Ammon's horn (tissue), 1 donor: ENCODE measurements at regions not wholly inside any gene's neighbourhood (a gene's known extent, or its start where the extent isn't known, plus 50 kb on each side); places are given as distances from the start of the nearest gene placed in this dataset.

Source experiments
- DNase-seq: peaks from one replicate; pipeline ENCODE4 v3.0.0-alpha.2; 2016; ENCODE audit warnings: low spot score

- peak; percentile 43 for DNase-seq
Observed at GRCh38 chr18:24734058-24734457, 273.6 kb downstream of the HRH4 start.

GRCh38 chr18:24735624-24736231, 275.3 kb downstream of the HRH4 start:
- DNase-seq, result no peak

GRCh38 chr18:24736662-24737330, 276.4 kb downstream of the HRH4 start:
- no peak for DNase-seq

GRCh38 chr18:24740829-24741228, 280.4 kb downstream of the HRH4 start:
- DNase-seq, result no peak

- DNase-seq, result no peak
Observed at GRCh38 chr18:24741321-24741720, 280.9 kb downstream of the HRH4 start.

- DNase-seq, result no peak
Observed at GRCh38 chr18:24741965-24742724, 281.7 kb downstream of the HRH4 start.

- no peak for DNase-seq
Observed at GRCh38 chr18:24754583-24755253, 294.3 kb downstream of the HRH4 start.

- no peak for DNase-seq
Observed at GRCh38 chr18:24756385-24756784, 295.9 kb downstream of the HRH4 start.

GRCh38 chr18:24757134-24757533, 296.7 kb downstream of the HRH4 start:
- DNase-seq, result no peak

GRCh38 chr18:24761765-24762164, 301.3 kb downstream of the HRH4 start:
- no peak for DNase-seq

- DNase-seq, result no peak
Observed at GRCh38 chr18:24762511-24762910, 302.1 kb downstream of the HRH4 start.

- no peak for DNase-seq
Observed at GRCh38 chr18:24763765-24764513, 303.5 kb downstream of the HRH4 start.

- DNase-seq, result no peak
Observed at GRCh38 chr18:24764766-24765165, 304.3 kb downstream of the HRH4 start.

- DNase-seq, result no peak
Observed at GRCh38 chr18:24766376-24766775, 305.9 kb downstream of the HRH4 start.

GRCh38 chr18:24770311-24771024, 310.0 kb downstream of the HRH4 start:
- DNase-seq, result no peak

- DNase-seq, result no peak
Observed at GRCh38 chr18:24771300-24771699, 310.9 kb downstream of the HRH4 start.

GRCh38 chr18:24773101-24773500, 312.7 kb downstream of the HRH4 start:
- DNase-seq, result no peak

GRCh38 chr18:24776019-24776418, 315.6 kb downstream of the HRH4 start:
- no peak for DNase-seq

GRCh38 chr18:24778810-24779418, 318.5 kb downstream of the HRH4 start:
- DNase-seq, result no peak

GRCh38 chr18:24782566-24782965, 322.1 kb downstream of the HRH4 start:
- no peak for DNase-seq

- DNase-seq, result no peak
Observed at GRCh38 chr18:24785019-24785418, 324.6 kb downstream of the HRH4 start.
